ENCODE measurements at regions not wholly inside any gene's neighbourhood (a gene's known extent, or its start where the extent isn't known, plus 50 kb on each side); places are given as distances from the start of the nearest gene placed in this dataset.

DNA sequence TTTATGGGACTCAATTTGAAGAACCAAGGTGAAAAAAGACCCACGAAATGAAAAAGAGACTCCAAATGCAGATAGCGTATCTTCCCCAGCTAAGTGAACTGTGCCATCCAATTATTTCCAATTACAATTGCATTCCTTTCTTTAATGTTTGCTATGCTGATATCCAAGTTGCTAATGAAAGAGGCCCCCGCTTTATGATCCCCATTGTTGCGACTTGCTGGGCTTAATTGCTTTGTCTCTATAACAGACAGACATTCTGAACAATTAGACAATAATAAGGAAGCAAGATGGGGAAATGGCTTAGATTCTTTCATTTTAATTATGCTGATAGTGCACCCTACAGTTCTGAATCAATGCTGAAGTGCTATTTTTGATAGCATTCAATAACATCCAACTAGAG is 354.3 kb downstream of the KIF4B start:
- H2AFZ ChIP-seq (replicated peaks; ENCODE audit: low read length, poor library complexity) = no peak overlapping the region
- intact Hi-C loops (cut with micrococcal nuclease) (no loop called here), in situ Hi-C loops (cut with MboI; ENCODE audit: low sequenced_read_pairs) (no loop called here), dilution Hi-C loops (cut with HindIII; ENCODE audit: low sequenced_read_pairs, unreplicated experiment) (no loop called here)
- H4K5ac ChIP-seq (ENCODE audit: low read depth, low read length) = no peak overlapping the region
- no peak overlapping the region for H2BK20ac ChIP-seq (ENCODE audit: low read depth, low read length)
- no peak overlapping the region for H2AK9ac ChIP-seq (replicated peaks; ENCODE audit: low read depth, low read length, poor library complexity)
- H4K91ac ChIP-seq (ENCODE audit: insufficient read depth, low read depth, low read length) = no peak overlapping the region
- H4K20me1 ChIP-seq (ENCODE audit: insufficient read depth, low read length) = no peaks in the 10 kb centered on the region
- ATAC-seq (ENCODE audit: low read depth) (no peak), DNase-seq (no peak)
- H2BK15ac ChIP-seq (ENCODE audit: low read depth, low read length) = no peak overlapping the region
- H3K23ac ChIP-seq (ENCODE audit: low read depth, low read length) = no peak overlapping the region
- H3K56ac ChIP-seq (ENCODE audit: extremely low read depth, insufficient read depth, low read length) = no peak overlapping the region
- POLR2A ChIA-PET (ENCODE audit: unreplicated experiment) = no interaction called here
- no peaks in the 10 kb centered on the region for H3K4me1 ChIP-seq (ENCODE audit: control insufficient read depth, insufficient read depth, low read length)
- no peak overlapping the region for H4K8ac ChIP-seq (ENCODE audit: low read depth in 2 of 2, low read length in 2 of 2)
- no peaks in the 10 kb centered on the region for H3K36me3 ChIP-seq (ENCODE audit: control insufficient read depth, insufficient read depth, low read length)
- H2AK5ac ChIP-seq (ENCODE audit: low read depth, low read length) = no peak overlapping the region
- no CpG with 5 or more reads among the region's 4 CpGs for WGBS, 2 experiments (ENCODE audit: extremely low coverage in 2 of 2, insufficient read length in 1 of 2)
- H3K27ac ChIP-seq (ENCODE audit: insufficient read depth, low read length) = no peak overlapping the region
- H3K9ac ChIP-seq (ENCODE audit: low read depth, low read length) = no peak overlapping the region
- H3K18ac ChIP-seq (ENCODE audit: low read depth, low read length) = no peak overlapping the region
- peaks cover 2% of the 10 kb centered on the region; the same call in 1 of the 2 replicates for H3K9me3 ChIP-seq (ENCODE audit: control insufficient read depth, insufficient read depth, low read length)
- no peak overlapping the region for H3K4me2 ChIP-seq (ENCODE audit: low read depth, low read length)
- no peaks in the 10 kb centered on the region for H3K79me1 ChIP-seq (ENCODE audit: low read depth in 1 of 2, low read length in 2 of 2)
- no TSS peak for BruUV-seq (replicated peaks)
- no peak for TF ChIP-seq MXI1 (IDR thresholded peaks at IDR 0.05; ENCODE audit: borderline replicate concordance, low read depth, low read length)
- TF ChIP-seq, protein P1, sequence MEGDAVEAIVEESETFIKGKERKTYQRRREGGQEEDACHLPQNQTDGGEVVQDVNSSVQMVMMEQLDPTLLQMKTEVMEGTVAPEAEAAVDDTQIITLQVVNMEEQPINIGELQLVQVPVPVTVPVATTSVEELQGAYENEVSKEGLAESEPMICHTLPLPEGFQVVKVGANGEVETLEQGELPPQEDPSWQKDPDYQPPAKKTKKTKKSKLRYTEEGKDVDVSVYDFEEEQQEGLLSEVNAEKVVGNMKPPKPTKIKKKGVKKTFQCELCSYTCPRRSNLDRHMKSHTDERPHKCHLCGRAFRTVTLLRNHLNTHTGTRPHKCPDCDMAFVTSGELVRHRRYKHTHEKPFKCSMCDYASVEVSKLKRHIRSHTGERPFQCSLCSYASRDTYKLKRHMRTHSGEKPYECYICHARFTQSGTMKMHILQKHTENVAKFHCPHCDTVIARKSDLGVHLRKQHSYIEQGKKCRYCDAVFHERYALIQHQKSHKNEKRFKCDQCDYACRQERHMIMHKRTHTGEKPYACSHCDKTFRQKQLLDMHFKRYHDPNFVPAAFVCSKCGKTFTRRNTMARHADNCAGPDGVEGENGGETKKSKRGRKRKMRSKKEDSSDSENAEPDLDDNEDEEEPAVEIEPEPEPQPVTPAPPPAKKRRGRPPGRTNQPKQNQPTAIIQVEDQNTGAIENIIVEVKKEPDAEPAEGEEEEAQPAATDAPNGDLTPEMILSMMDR (conservative IDR thresholded peaks at IDR 0.05; ENCODE audit: low read depth, low read length) = no peak
- TF ChIP-seq RCOR1 (IDR thresholded peaks at IDR 0.05; ENCODE audit: insufficient replicate concordance, low read length) = no peak
- TF ChIP-seq, protein P2, sequence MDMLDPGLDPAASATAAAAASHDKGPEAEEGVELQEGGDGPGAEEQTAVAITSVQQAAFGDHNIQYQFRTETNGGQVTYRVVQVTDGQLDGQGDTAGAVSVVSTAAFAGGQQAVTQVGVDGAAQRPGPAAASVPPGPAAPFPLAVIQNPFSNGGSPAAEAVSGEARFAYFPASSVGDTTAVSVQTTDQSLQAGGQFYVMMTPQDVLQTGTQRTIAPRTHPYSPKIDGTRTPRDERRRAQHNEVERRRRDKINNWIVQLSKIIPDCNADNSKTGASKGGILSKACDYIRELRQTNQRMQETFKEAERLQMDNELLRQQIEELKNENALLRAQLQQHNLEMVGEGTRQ (IDR thresholded peaks at IDR 0.05; ENCODE audit: low read depth, low read length) = no peak
- no peak for TF ChIP-seq CEBPB (IDR thresholded peaks at IDR 0.05; ENCODE audit: low read depth, low read length)
- TF ChIP-seq MAFK (IDR thresholded peaks at IDR 0.05; ENCODE audit: low read depth, low read length) = no peak
- TF ChIP-seq FOS (IDR thresholded peaks at IDR 0.05; ENCODE audit: low read depth, low read length) = no peak
- TF ChIP-seq CHD1 (IDR thresholded peaks at IDR 0.05; ENCODE audit: low read depth, low read length) = no peak
- no peak for TF ChIP-seq NFE2L2 (IDR thresholded peaks at IDR 0.05; ENCODE audit: low read depth, low read length)
- TF ChIP-seq BHLHE40 (IDR thresholded peaks at IDR 0.05; ENCODE audit: low read depth, low read length) = no peak
- no peak for TF ChIP-seq SMC3 (IDR thresholded peaks at IDR 0.05; ENCODE audit: low read depth, low read length)
- no peak for TF ChIP-seq POLR2A (IDR thresholded peaks at IDR 0.05; ENCODE audit: low read depth, low read length)
- no peak for TF ChIP-seq RFX5 (IDR thresholded peaks at IDR 0.05; ENCODE audit: low read depth, low read length)
- no peak for TF ChIP-seq RAD21 (IDR thresholded peaks at IDR 0.05; ENCODE audit: low read length)
- no peak overlapping the region for H2BK120ac ChIP-seq (ENCODE audit: low read depth, low read length)
- no peaks in the 10 kb centered on the region for H3K27me3 ChIP-seq (ENCODE audit: control insufficient read depth, insufficient read depth, low read length)
- H2BK5ac ChIP-seq (ENCODE audit: low read depth, low read length, poor library complexity, severe bottlenecking) = no peak overlapping the region
- no peak overlapping the region for H3K4me3 ChIP-seq (ENCODE audit: insufficient read depth, low read depth, low read length)
- no peaks in the 10 kb centered on the region for H3K9me1 ChIP-seq (ENCODE audit: insufficient read depth, low read length)
- H3K14ac ChIP-seq (replicated peaks; ENCODE audit: low read depth, low read length) = no peak overlapping the region
- no peak overlapping the region for H3K4ac ChIP-seq (ENCODE audit: low read depth, low read length)
- CTCF ChIA-PET = no interaction called here
